HG03432 (cell line): ENCODE measurements at regions not wholly inside any gene's neighbourhood (a gene's known extent, or its start where the extent isn't known, plus 50 kb on each side); places are given as distances from the start of the nearest gene placed in this dataset.
"Not testable (repeated sequence)": the region's sequence is repeated elsewhere in the genome, so short reads cannot be mapped to it uniquely, and the experiment has no call there.

Experiments used
- ATAC-seq: cut with Tn5 transposase; IDR thresholded peaks from one replicate; pipeline ENCODE4 v1.9.1; 2021; ENCODE audit warnings: mild to moderate bottlenecking, moderate library complexity; ENCODE audit not compliant: unreplicated experiment

- ATAC-seq, result no peak
Observed at GRCh38 chr20:57092900-57093530, 173.4 kb downstream of the BMP7 start.

- ATAC-seq, result no peak
Observed at GRCh38 chr20:57093766-57094165, 172.7 kb downstream of the BMP7 start.

GRCh38 chr20:57094252-57094891, 172.1 kb downstream of the BMP7 start:
- ATAC-seq, result no peak

GRCh38 chr20:57094991-57095390, 171.4 kb downstream of the BMP7 start:
- ATAC-seq, result no peak

- ATAC-seq, result no peak
Observed at GRCh38 chr20:57095426-57095825, 171.0 kb downstream of the BMP7 start.

- no peak for ATAC-seq
Observed at GRCh38 chr20:57097245-57097915, 169.1 kb downstream of the BMP7 start.

- ATAC-seq, result no peak
Observed at GRCh38 chr20:57102160-57102559, 164.3 kb downstream of the BMP7 start.

- no peak for ATAC-seq
Observed at GRCh38 chr20:57102566-57102965, 163.9 kb downstream of the BMP7 start.

- no peak for ATAC-seq
Observed at GRCh38 chr20:57103146-57103800, 163.2 kb downstream of the BMP7 start.

- ATAC-seq, result no peak
Observed at GRCh38 chr20:57104113-57104512, 162.3 kb downstream of the BMP7 start.

- ATAC-seq, result no peak
Observed at GRCh38 chr20:57104651-57105204, 161.7 kb downstream of the BMP7 start.

GRCh38 chr20:57106030-57106682, 160.3 kb downstream of the BMP7 start:
- ATAC-seq, result no peak

GRCh38 chr20:57106692-57107091, 159.7 kb downstream of the BMP7 start:
- no peak for ATAC-seq

- ATAC-seq, result no peak
Observed at GRCh38 chr20:57107208-57107607, 159.2 kb downstream of the BMP7 start.

- no peak for ATAC-seq
Observed at GRCh38 chr20:57108218-57108617, 158.2 kb downstream of the BMP7 start.

GRCh38 chr20:57108742-57109570, 157.5 kb downstream of the BMP7 start:
- no peak for ATAC-seq

- no peak for ATAC-seq
Observed at GRCh38 chr20:57109571-57109953, 156.9 kb downstream of the BMP7 start.

- ATAC-seq, result not testable (repeated sequence)
Observed at GRCh38 chr20:57110121-57111027, 156.1 kb downstream of the BMP7 start.

GRCh38 chr20:57111028-57111373, 155.4 kb downstream of the BMP7 start:
- ATAC-seq, result no peak
